ENCODE measurements at regions not wholly inside any gene's neighbourhood (a gene's known extent, or its start where the extent isn't known, plus 50 kb on each side); places are given as distances from the start of the nearest gene placed in this dataset.

GRCh38 chr6:18595774-18596530 is 208.8 kb downstream of the RNF144B start:
- POLR2A ChIA-PET (ENCODE audit: partially characterized antibody): no interaction called here

More at GRCh38 chr6:18595774-18596530, 208.8 kb downstream of the RNF144B start:
- no peak overlapping the region for H2BK20ac ChIP-seq (ENCODE audit: low read length)
- H3K4me1 ChIP-seq (replicated peaks in 1 of 4; ENCODE audit: control insufficient read depth in 3 of 4, insufficient read depth in 4 of 4, low read length in 3 of 4): no peaks in the 10 kb centered on the region
- no peak overlapping the region for H3K23ac ChIP-seq (ENCODE audit: insufficient read length)
- no peak overlapping the region for H3K56ac ChIP-seq (replicated peaks; ENCODE audit: insufficient read length, low read depth, low read length)
- no peak overlapping the region for H4K91ac ChIP-seq (replicated peaks; ENCODE audit: insufficient read length, low read length)
- no peaks in the 10 kb centered on the region for H3K36me3 ChIP-seq (ENCODE audit: control insufficient read depth in 2 of 4, insufficient read depth in 4 of 4, low read length in 3 of 4)
- H3K4ac ChIP-seq (replicated peaks; ENCODE audit: insufficient read length, low read depth, low read length): no peak overlapping the region
- no peaks in the 10 kb centered on the region for H4K20me1 ChIP-seq (replicated peaks in 1 of 2; ENCODE audit: control insufficient read depth in 1 of 2, insufficient read depth in 2 of 2, low read length in 2 of 2)
- H2BK12ac ChIP-seq (ENCODE audit: low read depth, low read length): no peak overlapping the region
- H2AK5ac ChIP-seq (ENCODE audit: low read depth, low read length): no peak overlapping the region
- no peak overlapping the region for H2BK5ac ChIP-seq (ENCODE audit: low read depth, low read length)
- no peak overlapping the region for H3K4me2 ChIP-seq (ENCODE audit: insufficient read depth in 1 of 2, low read depth in 2 of 2, low read length in 2 of 2)
- H3K79me2 ChIP-seq (ENCODE audit: control insufficient read depth in 1 of 2, insufficient read depth in 2 of 2, low read length in 2 of 2): no peaks in the 10 kb centered on the region
- no peak overlapping the region for H3K18ac ChIP-seq (ENCODE audit: extremely low read depth, low read length)
- H3K4me3 ChIP-seq (ENCODE audit: extremely low read depth in 1 of 4, insufficient read depth in 2 of 4, low read depth in 3 of 4, low read length in 4 of 4): no peak overlapping the region
- WGBS, 2 experiments (ENCODE audit: extremely low coverage in 1 of 2, insufficient coverage in 1 of 2, insufficient read length in 1 of 2, insufficient replicate concordance in 2 of 2, low coverage in 1 of 2, low lambda C conversion rate in 2 of 2, missing lambda C conversion rate in 1 of 2): 42% methylated on average over 11 of the region's 11 CpGs; no CpG with 5 or more reads in 1 of the 2 experiments
- no peaks in the 10 kb centered on the region for H3K27me3 ChIP-seq (replicated peaks in 1 of 4; ENCODE audit: control insufficient read depth in 3 of 4, extremely low read depth in 1 of 4, insufficient read depth in 3 of 4, low read length in 3 of 4)
- peak overlapping the region; percentile 87 for H2AFZ ChIP-seq (ENCODE audit: low read length)
- no peak overlapping the region for H4K5ac ChIP-seq (ENCODE audit: insufficient read length, low read depth, low read length)
- no peaks in the 10 kb centered on the region for H3K79me1 ChIP-seq (ENCODE audit: low read depth, low read length)
- peak; percentile 90 for FAIRE-seq
- no peak overlapping the region for H3K27ac ChIP-seq (ENCODE audit: low read depth, low read length)
- peak; percentile 47 to 84 for DNase-seq (ENCODE audit: low read depth in 1 of 2, low spot score in 2 of 2)
- CTCF ChIA-PET (ENCODE audit: partially characterized antibody): interaction anchor here (0.6 to 2.7 kb wide), 26 partner anchors 9 to 877 kb away, joined by 3 to 20 read pairs (median 3); no protein-coding TSS in a partner anchor
- H3K9ac ChIP-seq (replicated peaks in 1 of 4; ENCODE audit: extremely low read depth in 1 of 4, low read depth in 3 of 4, low read length in 3 of 4): no peak overlapping the region
- no peak overlapping the region for H4K8ac ChIP-seq (ENCODE audit: extremely low read depth, insufficient read depth, low read length)
- H2BK15ac ChIP-seq (ENCODE audit: low read length): no peak overlapping the region
- TF ChIP-seq FOSL1 (IDR thresholded peaks at IDR 0.05; ENCODE audit: insufficient read depth, low read depth, low read length) (no peak), SIRT6 (IDR thresholded peaks at IDR 0.05; ENCODE audit: low read length) (no peak), CTCF (IDR thresholded peaks at IDR 0.05; ENCODE audit: control extremely low read depth in 1 of 3, insufficient read depth in 1 of 3, low read depth in 1 of 3, low read length in 3 of 3) (peak; percentile 68 to 91 (median 84)), BCL11A (IDR thresholded peaks at IDR 0.05; ENCODE audit: low read depth in 2 of 2, low read length in 2 of 2) (no peak), TEAD4 (IDR thresholded peaks at IDR 0.05; ENCODE audit: low read depth, low read length) (no peak), RAD21 (IDR thresholded peaks at IDR 0.05 in 1 of 2, conservative IDR thresholded peaks at IDR 0.05 in 1 of 2; ENCODE audit: low read depth in 2 of 2, low read length in 2 of 2) (peak; percentile 99)
- H3K14ac ChIP-seq (ENCODE audit: insufficient read length): no peak overlapping the region
- H3K23me2 ChIP-seq (ENCODE audit: low read depth, low read length): no peaks in the 10 kb centered on the region
- H2BK120ac ChIP-seq (replicated peaks; ENCODE audit: low read depth, low read length): no peak overlapping the region
- no peaks in the 10 kb centered on the region for H3K9me3 ChIP-seq (ENCODE audit: insufficient read depth in 2 of 2, low read depth in 1 of 2, low read length in 1 of 2)

All from H1 (cell line).